ENCODE measurements at regions not wholly inside any gene's neighbourhood (a gene's known extent, or its start where the extent isn't known, plus 50 kb on each side); places are given as distances from the start of the nearest gene placed in this dataset.
"Not testable (repeated sequence)": the region's sequence is repeated elsewhere in the genome, so short reads cannot be mapped to it uniquely, and the experiment has no call there.

DNA sequence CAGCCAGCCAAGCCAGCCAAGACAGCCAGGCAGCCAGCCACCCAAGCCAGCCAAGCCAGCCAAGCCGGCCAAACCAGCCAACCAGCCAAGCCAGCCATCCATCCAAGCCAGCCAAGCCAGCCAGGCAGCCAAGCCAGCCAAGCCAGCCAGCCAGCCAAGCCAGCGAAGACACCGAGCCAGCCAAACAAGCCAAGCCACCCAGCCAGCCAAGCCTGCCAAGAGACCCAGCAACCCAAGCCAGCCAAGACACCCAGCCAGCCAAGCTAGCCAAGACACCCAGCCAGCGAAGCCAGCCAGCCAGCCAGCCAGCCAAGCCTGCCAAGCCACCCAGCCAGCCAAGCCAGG lies 318.0 kb upstream of the PLGLB2 start:
- DNase-seq (ENCODE audit: low read depth); H3K4me3 ChIP-seq (ENCODE audit: low read length): not testable (repeated sequence)

DNA sequence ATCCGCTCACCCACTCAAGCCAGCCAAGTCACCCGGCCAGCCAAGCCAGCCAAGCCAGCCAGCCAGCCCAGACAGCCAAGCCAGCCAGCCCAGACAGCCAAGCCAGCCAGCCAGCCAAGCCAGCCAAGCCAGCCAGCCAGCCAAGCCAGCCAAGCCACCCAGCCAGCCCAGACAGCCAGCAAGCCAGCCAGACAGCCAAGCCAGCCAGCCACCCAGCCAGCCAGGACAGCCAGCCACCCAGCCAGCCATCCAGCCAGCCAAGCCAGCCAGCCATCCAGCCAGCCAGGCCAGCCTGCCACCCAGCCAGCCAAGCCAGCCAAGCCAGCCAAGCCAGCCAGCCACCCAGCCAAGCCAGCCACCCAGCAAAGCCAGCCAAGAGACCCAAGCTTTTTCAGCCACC lies 316.8 kb upstream of the PLGLB2 start:
- H3K4me3 ChIP-seq (ENCODE audit: low read length); DNase-seq (ENCODE audit: low read depth): not testable (repeated sequence)

DNA sequence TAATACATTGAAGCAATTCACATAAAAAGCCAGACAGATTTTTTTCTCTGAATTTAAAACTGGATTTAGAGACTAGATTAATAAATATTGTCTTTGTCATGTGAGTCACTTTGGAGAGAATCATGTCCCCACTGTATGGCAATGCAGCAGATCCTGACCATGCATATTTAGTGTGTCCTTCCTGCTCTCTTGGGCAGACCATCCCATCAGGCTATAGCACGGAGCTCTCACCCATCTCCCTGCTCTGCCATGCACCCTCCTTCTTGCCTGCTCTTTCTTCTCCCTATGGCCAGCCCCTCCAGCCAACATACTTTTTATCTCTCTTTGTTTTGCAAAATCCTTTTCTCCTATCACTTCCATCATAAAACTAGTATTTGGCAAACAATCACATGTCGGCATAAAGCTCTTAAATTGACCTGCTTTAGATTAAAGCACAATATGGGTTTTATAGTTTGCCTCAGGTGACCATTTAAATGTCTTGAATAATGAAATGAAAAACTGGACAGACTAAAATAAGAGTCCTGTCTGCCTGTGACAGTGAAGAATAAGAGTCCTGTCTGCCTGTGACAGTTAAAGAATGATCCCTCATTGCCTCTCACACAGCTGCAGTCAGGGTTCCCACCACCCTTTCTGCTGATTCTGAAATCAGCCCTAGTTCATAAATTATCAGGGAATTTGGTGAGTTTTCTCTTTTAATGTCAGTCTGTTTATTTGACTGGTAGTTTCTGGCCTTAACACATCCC lies 315.0 kb upstream of the PLGLB2 start:
- not testable (repeated sequence) for H3K4me3 ChIP-seq (ENCODE audit: low read length); DNase-seq (ENCODE audit: low read depth)

DNA sequence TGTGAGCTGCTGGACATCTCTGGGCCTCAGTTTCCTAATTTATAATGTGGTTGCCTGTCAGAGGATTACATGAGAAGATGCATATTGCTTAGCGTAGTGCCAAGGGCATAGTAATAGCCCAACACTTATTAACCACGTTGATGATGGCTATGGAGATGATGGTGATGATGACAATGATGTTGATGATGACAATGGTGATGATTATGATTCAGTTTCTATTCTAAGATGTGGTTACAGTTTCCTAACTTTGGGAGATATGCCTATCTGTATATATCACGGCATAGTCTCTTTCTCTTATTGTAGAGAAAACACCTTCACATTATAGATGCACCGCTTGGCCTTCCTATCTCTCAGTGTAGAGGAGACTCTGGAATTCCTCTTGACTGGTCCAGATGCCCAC lies 311.9 kb upstream of the PLGLB2 start:
- DNase-seq (ENCODE audit: low read depth); H3K4me3 ChIP-seq (ENCODE audit: low read length): not testable (repeated sequence)

DNA sequence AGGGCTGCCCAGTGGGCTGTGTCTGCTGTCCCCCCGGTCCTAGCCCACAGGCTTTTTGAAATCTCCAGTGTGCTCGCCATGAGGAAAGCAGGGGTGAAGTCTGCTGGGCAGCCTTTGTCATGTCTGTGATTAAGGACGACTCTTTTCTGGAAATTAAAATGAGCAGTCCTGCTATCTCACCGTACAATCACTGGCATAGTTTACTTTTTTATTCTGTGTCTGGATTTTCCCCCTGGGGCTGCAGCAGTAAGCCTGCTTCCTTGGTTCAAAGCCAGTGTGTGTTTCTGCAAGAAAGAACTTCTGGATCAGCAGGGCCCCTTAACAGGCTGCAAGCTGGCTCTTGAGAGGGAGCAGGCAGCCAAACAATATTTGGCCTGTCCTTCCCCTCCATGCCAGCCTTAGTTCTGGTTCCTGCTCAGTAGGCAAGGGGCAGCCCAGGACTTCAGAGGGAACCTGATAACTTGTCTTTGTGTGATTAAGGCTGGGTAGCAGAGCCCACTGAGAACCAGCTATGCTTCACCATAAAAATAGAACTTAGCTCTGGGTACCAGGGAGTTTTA lies 310.1 kb upstream of the PLGLB2 start:
- not testable (repeated sequence) for DNase-seq (ENCODE audit: low read depth); H3K4me3 ChIP-seq (ENCODE audit: low read length)

DNA sequence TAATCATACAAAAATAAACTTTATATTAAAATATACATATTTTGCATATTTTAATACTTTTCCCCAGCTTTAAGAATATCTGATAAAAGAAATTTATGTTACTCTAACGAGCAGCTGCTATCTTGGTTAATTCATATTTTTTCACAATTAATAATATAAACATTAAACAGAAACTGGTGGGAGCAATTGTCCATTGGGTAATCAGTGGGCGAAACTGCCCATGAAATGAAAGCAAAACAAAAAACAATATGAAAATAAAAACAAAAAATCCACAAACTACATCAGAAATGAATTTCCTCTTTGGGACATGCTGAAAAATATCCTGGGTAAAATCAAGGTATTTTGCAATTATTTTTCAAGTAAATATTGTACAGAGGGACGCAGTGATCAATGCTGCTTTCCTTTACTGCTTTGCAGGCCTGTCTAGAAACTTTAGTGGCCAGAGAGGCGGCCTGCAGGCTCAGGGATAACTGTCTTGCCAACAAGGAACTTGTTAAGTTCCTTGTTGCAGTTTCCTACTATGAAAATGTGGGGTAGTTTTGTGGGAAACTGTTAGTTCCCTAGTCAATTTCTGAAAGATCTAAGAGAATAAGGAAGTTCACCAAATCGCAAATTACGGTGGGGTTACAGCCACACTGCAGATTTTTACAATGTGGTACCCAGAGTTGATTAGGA lies 309.0 kb upstream of the PLGLB2 start:
- not testable (repeated sequence) for DNase-seq (ENCODE audit: low read depth); H3K4me3 ChIP-seq (ENCODE audit: low read length)

DNA sequence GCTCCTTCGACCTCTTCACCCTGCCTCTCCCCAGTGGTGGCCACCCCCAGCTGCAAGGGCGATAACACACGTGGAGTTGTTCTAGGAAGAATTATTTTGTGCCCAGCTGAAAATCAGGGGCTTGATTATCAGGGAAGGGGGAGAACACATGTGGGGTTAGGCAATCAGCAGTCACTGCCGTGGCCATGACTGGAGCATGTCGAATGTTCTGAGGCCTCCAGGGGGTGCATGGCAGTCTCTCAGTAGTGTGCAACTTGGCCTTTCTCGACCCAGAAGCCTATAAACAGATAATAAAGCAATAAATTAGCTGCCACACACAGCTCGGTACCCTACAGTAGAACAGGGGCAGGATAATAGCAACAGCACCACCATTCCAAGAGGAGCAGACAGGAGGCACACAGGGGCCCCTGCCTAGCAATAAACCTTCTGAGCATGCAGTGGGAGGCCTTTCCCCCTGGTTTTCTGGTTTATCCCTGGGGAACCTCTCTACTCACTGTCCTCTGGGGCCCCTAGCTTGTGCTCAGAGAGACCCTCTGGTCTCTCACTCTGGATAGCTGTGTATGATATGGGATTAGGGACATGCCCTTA lies 308.2 kb upstream of the PLGLB2 start:
- not testable (repeated sequence) for DNase-seq (ENCODE audit: low read depth); H3K4me3 ChIP-seq (ENCODE audit: low read length)

DNA sequence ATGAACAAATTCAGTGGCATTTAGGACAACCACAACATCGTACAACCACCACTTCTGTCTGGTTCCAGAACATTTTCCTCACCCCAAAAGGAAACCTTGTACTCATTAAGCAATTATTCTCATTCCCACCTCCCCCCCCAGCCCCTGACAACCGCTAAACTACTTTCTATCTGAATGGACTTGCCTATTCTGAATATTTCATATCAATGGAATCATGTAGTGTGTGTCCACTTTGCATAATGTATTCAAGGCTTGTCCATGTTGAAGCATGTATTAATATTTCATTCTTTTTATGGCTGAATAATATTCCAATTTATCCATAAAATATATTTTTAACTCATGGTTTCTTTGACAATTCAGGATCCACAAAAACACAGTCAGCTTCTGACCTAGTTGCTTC lies 307.2 kb upstream of the PLGLB2 start:
- not testable (repeated sequence) for H3K4me3 ChIP-seq (ENCODE audit: low read length)

DNA sequence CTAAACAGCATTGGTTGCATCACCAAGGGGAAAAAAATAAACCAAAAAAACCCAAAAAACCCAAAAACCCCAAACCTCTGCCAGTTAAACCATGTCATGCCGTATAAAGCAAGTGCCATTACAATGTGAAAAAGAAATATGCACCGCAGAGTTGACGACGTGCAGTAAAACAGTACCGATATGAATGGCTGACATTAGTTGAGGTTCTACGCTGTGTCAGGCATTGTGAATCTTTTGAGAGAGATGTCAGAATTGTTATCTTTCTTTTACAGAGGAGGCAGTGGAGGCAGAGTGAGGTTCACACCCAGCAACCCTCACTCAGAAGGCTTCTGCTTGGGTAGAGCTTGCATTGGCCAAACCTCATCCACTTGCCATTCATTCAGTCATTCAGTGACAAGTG lies 306.5 kb upstream of the PLGLB2 start:
- not testable (repeated sequence) for DNase-seq (ENCODE audit: low read depth); H3K4me3 ChIP-seq (ENCODE audit: low read length)

More for the DNA sequence above, 307.2 kb upstream of the PLGLB2 start:
- DNase-seq (ENCODE audit: low read depth) = not testable (repeated sequence)

DNA sequence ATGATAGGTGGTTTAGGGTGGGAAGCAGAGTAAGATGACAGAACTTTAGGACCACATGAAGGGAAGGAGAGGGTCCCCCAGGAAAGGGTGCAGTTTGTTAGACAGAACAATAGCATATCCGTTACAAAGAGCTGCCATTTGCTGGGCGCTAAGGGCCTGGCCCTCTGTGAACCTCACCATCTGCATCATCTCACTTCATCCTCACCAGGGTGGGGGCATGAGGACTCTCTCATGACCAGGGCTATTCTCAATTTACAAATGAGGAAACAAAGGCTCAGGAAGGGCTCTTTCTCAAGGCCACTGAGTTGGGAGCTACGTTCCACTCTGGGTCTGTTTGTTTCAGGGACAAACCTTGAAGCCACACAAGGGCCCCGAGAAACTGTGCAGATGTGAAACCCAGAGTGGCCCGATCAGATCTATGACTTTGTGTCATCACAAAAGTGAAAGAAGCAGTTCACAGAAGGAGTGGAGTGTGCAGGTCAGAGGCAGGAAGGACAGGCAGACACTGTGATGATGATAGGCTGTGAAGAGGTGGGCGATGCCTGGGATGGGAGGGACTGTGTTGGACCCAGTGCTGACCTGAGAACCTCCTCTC lies 304.8 kb upstream of the PLGLB2 start:
- H3K4me3 ChIP-seq (ENCODE audit: low read length); DNase-seq (ENCODE audit: low read depth): not testable (repeated sequence)

DNA sequence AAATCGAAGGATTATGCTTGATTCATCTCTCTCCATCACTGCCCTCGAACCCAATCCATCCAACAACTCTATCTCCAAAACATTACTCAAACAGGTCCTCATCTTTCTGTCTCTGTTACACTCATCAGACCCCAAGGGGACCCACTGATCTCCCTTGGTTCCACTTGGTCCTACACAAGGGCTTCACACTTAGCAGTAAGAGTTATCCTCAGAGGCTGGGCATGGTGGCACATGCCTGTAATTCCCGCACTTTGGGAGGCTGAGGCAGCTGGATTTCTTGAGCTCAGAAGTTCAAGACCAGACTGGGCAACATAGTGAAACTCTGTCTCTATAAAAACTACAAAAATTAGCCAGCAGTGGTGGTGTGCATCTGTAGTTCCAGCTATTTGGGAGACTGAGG lies 302.9 kb upstream of the PLGLB2 start:
- not testable (repeated sequence) for H3K4me3 ChIP-seq (ENCODE audit: low read length)

DNA sequence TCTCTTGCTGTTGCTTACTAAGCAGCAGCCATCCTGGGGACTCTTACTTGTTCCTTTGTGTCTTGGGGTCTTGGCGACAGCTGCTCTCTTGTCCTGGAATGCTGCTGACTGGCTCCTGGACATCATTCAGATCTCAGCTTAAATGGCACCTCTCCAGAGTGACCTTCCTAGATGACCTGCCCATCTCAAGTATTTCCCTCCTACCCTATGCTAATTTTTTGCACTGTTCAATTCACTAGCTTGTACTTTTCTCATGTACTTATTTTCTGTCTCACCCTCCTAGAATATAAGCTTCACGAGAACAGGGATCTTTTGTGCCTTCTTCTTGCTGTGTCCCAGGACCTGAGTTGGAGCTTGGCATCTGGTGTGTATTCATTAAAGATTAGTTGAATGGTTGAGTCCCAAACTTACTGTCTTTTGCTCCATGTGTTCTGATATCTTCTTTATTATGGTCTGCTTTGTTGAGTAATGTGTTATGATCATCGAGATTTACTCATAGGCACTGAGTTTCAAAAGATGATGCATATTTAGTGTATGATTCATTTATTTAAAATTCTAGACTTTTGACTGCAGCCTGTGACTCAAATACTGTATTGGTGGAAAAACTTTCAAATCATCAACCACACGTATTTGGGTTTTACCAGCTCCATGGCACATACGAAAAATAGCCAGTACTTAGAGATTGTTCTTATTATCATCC lies 302.1 kb upstream of the PLGLB2 start:
- H3K4me3 ChIP-seq (ENCODE audit: low read length); DNase-seq (ENCODE audit: low read depth): not testable (repeated sequence)

More for the DNA sequence above, 302.9 kb upstream of the PLGLB2 start:
- not testable (repeated sequence) for DNase-seq (ENCODE audit: low read depth)

DNA sequence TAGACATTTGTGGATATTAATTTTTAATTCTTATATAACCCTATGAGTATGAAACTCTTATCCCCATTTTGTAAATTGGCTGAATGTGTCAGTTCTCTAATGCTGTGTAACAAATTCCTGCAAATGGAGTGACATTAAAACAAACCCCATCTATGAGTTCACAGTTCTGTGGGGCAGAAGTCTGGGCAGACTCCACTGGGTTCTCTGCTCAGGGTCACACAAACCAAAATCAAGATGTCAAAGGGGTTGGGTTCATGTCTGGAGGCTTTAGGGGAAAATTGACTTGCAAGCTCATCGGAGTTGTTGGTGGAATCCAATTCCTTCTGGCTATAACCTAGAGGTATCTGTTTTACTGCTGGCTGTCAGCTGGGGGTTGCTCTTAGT lies 301.6 kb upstream of the PLGLB2 start:
- not testable (repeated sequence) for H3K4me3 ChIP-seq (ENCODE audit: low read length); DNase-seq (ENCODE audit: low read depth)

DNA sequence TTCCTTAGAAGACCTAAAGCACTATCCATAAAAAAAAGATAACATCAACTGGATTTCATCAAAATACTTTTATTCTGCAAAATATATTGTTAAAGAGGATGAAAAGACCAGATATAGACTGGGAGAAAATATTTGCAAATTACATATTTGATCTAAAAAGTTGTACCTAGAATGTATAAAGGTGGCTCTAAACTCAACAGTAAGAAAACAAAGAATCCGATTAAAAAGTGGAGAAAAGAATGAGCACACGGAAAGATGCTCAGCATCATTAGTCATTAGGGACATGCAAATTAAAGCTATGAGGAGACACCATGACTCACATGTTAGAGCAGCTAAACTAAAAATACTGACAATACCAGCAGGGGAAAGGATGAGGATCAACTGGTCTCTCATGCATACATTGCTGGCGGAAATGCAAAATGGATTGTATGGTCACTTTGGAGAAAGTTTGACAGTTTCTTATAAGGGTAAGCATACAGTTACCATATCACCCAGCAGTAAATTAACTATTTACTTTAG lies 298.4 kb upstream of the PLGLB2 start:
- H3K4me3 ChIP-seq (ENCODE audit: low read length); DNase-seq (ENCODE audit: low read depth): not testable (repeated sequence)

DNA sequence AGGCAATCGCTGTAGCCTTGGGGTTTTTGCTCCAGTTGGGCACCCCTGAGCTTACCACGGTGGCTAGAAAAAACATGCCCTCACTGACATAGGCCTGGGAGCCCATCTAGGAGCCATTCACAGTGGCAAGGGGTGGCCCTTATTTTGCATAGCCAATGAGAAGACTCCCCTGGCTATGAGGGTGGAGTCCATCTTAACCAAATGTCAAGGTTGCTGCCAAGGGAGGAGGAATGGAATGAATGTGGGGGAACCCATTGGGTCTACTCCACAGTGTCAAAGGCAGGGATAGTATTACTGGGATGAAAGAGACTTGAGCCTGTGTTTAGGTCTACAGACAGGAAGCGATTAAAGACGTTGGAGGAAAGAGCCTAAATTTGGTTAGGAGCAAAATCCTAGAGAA lies 295.7 kb upstream of the PLGLB2 start:
- H3K4me3 ChIP-seq (ENCODE audit: low read length); DNase-seq (ENCODE audit: low read depth): not testable (repeated sequence)

DNA sequence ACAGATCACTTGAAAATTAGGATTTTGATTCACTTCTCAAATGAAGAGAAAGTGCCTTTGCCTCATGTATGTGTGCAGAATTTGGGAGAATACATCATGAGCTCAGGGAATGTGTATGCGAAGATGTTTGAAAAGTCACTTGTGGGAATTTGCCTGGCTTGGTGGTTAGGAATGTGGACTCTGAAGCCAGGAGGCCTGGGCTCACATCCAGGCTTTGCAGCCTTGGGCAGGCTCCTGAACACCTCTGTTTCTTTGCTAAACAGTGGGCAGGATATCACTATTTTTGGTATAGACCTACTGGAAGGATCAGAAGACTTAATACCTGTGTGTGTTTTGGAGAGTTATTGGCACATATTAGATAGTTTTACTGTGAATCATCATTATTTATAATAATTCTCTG lies 295.0 kb upstream of the PLGLB2 start:
- DNase-seq (ENCODE audit: low read depth); H3K4me3 ChIP-seq (ENCODE audit: low read length): not testable (repeated sequence)

DNA sequence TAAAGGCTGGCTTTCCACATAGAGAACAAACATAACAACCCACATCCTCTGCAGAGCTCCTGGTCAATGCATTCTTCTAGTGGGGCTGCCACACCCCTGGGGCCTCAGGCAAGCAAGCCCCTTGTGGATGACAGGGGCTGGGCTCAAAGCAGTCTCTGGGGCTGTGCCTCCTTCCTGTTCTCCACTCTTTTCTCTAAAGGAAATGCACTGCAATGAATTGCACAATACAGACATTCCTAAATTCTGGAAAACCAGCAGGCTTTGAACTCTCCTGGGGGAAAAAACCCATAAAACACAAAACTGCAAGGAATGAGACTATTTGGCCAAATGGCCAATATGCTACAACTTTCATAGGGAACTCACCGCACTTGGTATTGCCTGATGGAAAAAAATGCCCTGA lies 293.9 kb upstream of the PLGLB2 start:
- not testable (repeated sequence) for DNase-seq (ENCODE audit: low read depth); H3K4me3 ChIP-seq (ENCODE audit: low read length)

DNA sequence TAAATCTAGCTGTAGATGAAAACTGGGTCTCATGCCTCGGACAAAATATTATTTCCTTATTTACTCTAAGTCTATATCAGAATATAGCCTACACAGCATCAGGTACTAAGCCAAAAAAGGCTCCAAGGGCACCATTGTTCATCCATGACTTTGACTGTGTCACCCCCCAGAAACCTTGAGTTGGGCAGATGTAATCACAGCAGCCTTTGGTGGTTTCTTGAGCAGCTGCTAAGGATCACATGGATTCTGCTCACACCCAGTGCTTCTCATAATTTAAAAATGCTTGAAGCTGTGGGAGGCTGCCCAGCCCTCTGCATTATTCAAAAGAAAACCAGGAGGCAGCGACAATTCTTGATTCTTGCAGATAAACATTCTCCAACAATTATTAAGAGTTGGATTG lies 293.5 kb upstream of the PLGLB2 start:
- not testable (repeated sequence) for H3K4me3 ChIP-seq (ENCODE audit: low read length); DNase-seq (ENCODE audit: low read depth)

DNA sequence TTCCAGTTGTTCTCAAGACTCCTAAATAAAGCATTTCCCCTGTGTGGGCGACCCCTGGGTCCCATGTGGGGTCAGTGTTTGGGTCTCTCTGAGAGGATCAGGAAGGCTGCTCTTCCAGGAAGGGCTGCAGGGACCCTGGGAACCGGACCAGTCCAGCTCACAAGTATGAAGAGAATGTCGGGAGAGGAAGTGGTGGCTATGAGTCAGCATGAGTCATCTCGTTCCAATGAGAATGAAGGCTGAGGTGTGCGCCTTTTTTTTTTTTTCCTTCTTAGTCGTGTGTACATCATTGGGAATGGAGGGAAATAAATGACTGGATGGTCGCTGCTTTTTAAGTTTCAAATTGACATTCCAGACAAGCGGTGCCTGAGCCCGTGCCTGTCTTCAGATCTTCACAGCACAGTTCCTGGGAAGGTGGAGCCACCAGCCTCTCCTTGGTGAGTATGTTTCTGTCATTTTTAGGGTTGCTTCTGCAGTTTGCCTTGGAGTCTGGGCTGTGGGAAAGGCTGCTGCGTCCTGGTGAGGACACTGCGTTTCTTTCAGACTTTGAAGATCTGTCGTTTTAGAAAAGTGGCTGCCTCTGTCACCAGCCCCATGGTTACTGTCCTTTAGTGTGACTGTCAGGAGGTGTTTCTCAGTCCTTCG lies 292.6 kb upstream of the PLGLB2 start:
- DNase-seq (ENCODE audit: low read depth) = not testable (repeated sequence)
- peak overlapping the region; percentile 48 for H3K4me3 ChIP-seq (ENCODE audit: low read length)

Measured in retinal pigment epithelial cell (primary cell).